H1 (cell line): ENCODE measurements at regions not wholly inside any gene's neighbourhood (a gene's known extent, or its start where the extent isn't known, plus 50 kb on each side); places are given as distances from the start of the nearest gene placed in this dataset.

ENCODE experiments used
- ATF2 ChIP-seq: IDR thresholded peaks from 2 replicates; pipeline ENCODE4 v1.6.1; 2012; ENCODE audit warnings: low read length, inconsistent platforms
- CHD1 ChIP-seq: IDR thresholded peaks from 2 replicates; pipeline ENCODE4 v1.6.1; 2012; ENCODE audit warnings: low read depth, low read length, improper control_type of control experiment
- CTCF ChIP-seq, 3 experiments: IDR thresholded peaks; 1 replicate in 2 of 3; 2 replicates in 1 of 3; pipeline versions ENCODE4 v1.5.1 to v1.6.1; 2011; ENCODE audit warnings: low read length in 3 of 3, mild to moderate bottlenecking in 3 of 3, inconsistent platforms in 2 of 3, low read depth in 1 of 3, moderate library complexity in 1 of 3; ENCODE audit not compliant: insufficient read depth in 1 of 3; ENCODE audit errors: control extremely low read depth in 1 of 3
- EP300 ChIP-seq, 2 experiments: IDR thresholded peaks; 1 replicate in 1 of 2; 2 replicates in 1 of 2; pipeline ENCODE4 v1.6.1; 2011 to 2012; ENCODE audit warnings: low read depth in 2 of 2, low read length in 2 of 2, mild to moderate bottlenecking in 2 of 2, borderline replicate concordance in 1 of 2, inconsistent platforms in 1 of 2, moderate library complexity in 1 of 2
- NANOG ChIP-seq: IDR thresholded peaks from 2 replicates; pipeline ENCODE4 v1.6.1; 2011; ENCODE audit warnings: low read length, low read depth, mild to moderate bottlenecking, inconsistent platforms; ENCODE audit not compliant: insufficient read depth, poor library complexity, severe bottlenecking
- SIN3A ChIP-seq, 2 experiments: IDR thresholded peaks in 1 of 2; conservative IDR thresholded peaks in 1 of 2; 2 replicates each; pipeline ENCODE4 v1.6.1; 2011 to 2012; ENCODE audit warnings: low read length in 2 of 2, improper control_type of control experiment in 1 of 2, low read depth in 1 of 2, mild to moderate bottlenecking in 1 of 2
- SIX5 ChIP-seq: IDR thresholded peaks from 2 replicates; pipeline ENCODE4 v1.6.1; 2011; ENCODE audit warnings: mild to moderate bottlenecking, low read depth, low read length

- TF ChIP-seq CTCF (IDR thresholded peaks at IDR 0.05; ENCODE audit: control extremely low read depth in 1 of 3, insufficient read depth in 1 of 3, low read depth in 1 of 3, low read length in 3 of 3) (no peak), SIX5 (no peak), NANOG (peak; percentile 78), SIN3A (conservative IDR thresholded peaks at IDR 0.05 in 1 of 2, IDR thresholded peaks at IDR 0.05 in 1 of 2; ENCODE audit: low read depth in 1 of 2, low read length in 2 of 2) (0 out of 4 replicates have a peak, but pooled peaks of 1 of the 2 experiments have one; percentile 71), CHD1 (no peak), ATF2 (peak; percentile 77; the same call in 1 of the 2 replicates), EP300 (IDR thresholded peaks at IDR 0.05; ENCODE audit: borderline replicate concordance in 1 of 2, low read depth in 2 of 2, low read length in 2 of 2) (peak in 1 of 2 experiments; percentile 76; a peak in 1 of 3 replicates)
These were observed 290.2 kb downstream of the HLX start (continued) for GRCh38 chr1:221169447-221169889.
